ENCODE measurements at regions not wholly inside any gene's neighbourhood (a gene's known extent, or its start where the extent isn't known, plus 50 kb on each side); places are given as distances from the start of the nearest gene placed in this dataset.
"Not testable (repeated sequence)": the region's sequence is repeated elsewhere in the genome, so short reads cannot be mapped to it uniquely, and the experiment has no call there.

DNA sequence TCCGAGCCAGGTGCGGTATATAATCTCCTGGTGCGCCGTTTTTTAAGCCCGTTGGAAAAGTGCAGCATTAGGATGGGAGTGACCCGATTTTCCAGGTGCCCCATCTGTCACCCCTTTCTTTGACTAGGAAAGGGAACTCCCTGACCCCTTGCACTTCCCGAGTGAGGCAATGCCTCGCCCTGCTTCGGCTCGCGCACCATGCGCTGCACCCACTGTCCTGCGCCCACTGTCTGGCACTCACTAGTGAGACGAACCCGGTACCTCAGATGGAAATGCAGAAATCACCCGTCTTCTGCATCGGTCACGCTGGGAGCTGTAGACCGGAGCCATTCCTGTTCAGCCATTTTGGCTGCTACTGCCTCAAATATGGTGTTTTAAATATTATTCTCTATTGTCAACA is 198.0 kb downstream of the MEIS1 start:
- not testable (repeated sequence) for DNase-seq

DNA sequence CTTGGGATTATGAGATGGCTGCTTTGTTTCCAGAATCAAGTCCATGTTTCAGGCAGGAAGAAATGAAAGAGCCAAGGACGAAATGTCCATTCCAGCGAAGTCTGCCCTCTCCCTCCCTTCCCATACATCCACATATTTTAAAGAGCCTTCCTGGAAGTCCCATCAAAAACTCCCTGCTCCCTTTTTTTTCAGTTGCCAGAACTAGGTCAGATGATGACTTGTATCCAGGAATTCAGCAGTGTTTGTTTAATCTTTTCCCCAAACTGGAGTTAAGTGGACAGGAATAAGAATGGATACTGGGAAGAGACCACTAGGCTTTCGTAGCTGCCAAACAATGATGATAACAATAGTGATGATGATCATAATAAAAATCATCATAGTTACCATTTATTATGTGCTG is 198.7 kb downstream of the MEIS1 start:
- no peak for DNase-seq

DNA sequence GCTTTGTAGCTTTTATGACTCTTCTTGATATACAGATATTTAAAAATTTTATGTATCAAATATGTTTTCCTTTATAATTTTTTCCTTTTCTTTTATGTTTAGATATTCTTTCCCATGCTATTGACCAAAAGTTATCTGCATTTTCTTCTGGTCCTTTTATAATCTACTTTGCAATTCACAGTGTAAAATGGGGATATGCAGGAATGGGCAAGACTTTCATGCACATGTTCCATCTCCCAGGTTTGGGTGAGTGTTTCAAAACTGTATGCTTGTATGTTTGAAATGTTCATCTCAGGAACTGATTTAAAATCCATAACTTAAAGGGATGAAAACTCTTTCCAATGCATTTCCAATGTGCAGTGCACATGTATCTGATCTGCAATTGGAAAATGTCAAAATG is 199.9 kb downstream of the MEIS1 start:
- no peak for DNase-seq

DNA sequence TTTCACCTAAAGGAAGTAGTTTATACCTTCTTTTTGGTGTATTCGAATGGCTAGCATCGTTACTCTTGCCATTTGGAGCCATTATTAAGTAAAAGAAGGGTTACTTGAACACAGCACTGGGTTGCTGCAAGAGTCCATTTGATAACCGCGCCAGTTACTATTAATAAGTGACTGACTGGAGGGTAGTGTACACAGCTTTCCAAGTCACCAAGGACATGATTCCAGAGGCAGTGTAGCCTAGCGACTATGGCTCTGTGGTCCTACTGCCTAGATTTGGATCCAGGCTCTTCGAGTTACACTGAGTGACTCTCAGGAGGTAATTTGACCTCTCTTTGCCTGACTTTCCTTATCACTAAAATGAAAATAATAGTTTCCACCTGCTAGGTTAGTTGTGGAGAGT is 206.8 kb downstream of the MEIS1 start:
- DNase-seq: no peak

DNA sequence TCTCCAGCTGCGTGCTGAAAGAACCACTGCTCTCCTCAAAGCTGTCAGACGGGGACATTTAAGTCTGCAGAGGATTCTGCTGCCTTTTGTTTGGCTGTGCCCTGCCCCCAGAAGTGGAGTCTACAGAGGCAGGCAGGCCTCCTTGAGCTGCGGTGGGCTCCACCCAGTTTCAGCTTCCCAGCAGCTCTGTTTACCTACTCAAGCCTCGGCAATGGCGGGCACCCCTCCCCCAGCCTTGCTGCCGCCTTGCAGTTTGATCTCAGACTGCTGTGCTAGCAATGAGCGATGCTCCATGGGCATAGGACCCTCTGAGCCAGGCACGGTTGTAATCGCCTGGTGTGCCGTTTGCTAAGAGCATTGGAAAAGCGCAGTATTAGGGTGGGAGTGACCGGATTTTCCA is 213.2 kb downstream of the MEIS1 start:
- not testable (repeated sequence) for DNase-seq

DNA sequence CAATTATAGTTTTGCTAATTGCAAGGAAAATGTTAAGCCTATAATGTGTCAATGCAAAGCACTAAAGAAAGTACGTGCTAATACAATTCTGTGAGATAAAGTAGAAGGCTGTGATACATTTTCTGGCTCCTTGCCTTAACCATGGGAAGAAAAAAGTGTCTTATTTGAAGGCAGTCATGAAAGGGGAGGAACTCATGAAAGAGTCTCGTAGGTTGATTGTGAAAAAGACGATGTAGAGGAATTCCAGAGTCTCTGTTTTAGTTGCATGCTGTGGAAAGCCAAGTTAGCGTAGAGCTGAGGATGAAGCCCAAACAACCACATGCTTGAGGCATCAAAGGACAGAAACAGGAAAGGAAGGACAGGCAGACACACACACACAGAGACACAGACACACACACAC is 214.1 kb downstream of the MEIS1 start:
- no peak for DNase-seq

DNA sequence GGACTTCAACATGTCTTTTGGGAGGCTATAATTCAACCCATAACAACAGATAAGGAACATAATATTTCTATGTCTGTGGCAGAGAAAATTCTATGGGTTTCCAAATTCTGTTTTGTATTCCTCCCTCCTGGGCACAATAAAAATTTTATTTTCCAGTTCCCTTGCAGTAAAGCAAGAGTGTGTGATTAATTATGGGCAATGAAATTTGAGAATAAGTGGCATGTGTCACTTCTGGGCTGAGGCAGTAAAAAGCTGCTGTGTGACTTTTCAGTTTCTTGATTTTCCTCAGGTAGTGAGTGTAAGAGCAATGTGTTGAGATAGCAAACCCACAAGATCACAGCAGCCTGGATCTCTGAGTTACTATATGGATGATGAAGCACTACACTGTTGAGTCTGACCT is 216.4 kb downstream of the MEIS1 start:
- DNase-seq: no peak

DNA sequence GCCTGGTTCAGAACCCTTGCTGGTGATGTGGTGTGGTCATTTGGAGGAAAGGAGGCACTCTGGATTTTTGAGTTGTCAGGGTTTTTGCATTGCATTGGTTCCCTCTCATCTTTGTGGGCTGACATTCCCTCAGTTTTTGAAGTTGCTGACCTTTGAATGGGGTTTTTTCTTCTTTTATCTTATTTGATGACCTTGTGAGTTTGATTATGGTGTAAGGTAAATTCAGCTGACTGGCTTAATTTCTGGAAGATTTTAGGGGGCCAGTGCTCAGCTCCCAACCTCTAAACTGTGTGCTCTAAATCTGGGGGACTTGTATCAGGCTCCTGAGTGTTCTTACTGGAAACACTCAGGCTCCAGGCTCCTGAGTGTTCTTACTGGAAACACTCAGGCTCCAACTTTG is 225.9 kb downstream of the MEIS1 start:
- DNase-seq: no peak

DNA sequence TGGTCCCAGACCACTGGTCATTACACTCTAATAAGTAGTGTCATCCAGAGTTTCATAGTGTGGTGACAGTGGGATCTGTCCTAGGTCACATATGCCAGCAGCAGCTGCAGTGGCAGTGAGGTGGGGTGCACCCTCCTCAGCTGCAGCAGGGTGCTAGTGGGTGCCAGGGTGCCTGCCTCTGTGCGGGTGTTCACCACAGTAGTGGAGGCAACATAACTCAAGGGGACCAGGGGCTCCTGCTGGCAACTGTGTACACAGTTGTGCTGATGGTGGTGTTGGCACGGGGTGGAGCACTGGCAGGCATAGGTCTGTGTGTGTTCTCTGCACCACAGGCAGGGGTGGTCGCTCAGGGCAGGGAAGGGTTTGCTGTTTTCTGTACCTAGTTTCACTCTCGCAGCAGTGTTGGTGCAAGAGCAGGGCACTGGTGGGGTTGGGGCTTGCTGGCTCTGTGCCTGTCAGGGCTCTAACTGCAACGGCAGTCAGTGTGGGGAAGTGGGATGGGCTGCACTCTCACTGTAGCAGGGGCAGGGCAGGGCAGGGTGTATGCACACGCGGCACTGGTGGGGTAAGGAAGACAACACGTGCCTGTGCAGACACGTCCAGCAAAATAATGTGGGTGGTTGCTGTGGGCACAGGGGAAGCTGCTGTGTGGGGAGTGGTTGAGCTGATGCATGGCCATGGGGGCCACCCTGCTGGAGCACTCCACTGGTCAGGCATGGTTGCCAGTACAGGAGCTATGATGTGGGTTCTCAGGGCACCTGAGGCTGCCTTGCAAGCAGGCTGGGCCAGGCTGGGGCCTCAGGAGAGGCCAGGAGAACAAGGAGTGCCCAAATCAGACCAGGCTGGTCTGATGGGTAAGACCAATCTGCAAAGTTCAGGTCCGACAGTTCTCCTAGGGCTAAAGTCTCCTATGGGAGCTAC is 226.6 kb downstream of the MEIS1 start:
- no peak for DNase-seq

DNA sequence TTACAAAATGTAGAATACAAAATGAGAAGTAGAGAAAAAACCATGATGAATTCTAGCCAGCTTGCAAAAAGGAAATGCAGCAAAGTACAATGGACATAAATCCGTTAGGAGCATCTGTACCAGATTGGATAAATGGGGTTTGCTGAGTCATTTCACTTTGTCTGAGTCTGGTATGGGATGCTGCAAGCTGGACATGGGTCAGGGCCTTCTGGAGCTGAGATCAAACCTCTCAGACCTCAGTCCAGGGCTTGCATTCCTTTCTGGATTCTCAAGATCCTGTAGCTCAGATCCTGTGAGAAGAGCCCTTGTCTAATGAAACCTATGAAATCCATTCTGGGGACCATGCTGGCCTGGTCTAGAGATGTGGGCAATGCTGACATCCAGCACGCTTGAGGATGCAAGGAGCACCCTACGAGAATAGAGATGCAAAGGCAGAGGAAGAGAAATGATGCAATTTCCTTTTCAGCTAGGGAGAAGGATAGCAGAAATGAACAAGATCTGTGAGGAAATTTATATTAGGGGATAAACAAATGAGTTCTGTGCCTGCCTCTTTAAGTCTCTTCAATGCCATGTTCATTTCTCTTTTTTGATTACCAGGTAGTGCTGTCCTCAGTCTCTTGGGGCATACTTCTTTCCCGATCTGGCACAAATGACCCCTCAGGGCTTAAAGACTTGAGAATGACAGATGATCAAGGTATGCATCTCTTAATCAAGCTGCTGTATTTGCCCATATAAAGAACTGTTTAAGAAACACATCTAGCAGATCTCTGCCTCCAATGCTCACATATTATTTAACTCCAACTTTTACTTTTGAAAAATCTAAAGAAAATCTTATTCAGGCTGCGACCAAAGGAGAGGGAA is 230.4 kb downstream of the MEIS1 start:
- no peak for DNase-seq

DNA sequence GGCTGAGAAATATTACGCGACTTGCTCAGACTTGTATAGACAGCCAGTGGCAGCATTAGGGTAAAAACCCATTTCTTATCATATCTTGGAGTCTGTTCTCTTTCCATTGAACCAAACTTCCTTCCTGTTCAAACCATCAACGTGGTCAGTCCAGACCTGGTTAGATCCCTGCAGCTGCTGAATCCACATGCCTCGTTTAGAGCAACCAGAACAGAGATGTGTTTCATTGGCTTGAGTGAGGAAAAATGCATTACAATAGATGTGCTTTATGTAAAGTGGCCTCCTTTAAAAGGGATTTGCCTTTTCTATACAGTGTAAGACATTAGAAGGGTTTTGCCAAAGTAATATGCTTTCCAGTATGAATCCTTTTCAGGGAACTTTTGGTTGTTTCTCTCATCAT is 232.4 kb downstream of the MEIS1 start:
- no peak for DNase-seq

DNA sequence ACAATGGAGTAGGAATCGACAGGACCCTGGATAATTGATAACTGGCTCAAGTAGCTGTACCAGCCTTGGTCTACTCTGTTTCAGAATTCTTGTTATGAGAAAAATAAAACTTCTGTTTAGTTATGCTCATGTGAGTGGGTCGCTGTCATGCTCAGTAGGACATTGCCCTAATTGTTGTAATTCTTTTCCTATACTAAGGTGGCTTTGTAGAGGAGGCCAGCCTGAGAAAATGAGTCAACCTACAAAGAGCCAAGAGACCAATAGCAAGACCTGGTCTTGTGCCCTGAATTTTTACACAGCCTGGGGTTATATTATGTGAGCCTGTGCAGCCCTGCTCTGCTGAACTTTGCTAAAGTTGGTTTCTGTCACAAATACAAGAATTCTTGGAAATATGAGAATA is 238.4 kb downstream of the MEIS1 start:
- DNase-seq: no peak

DNA sequence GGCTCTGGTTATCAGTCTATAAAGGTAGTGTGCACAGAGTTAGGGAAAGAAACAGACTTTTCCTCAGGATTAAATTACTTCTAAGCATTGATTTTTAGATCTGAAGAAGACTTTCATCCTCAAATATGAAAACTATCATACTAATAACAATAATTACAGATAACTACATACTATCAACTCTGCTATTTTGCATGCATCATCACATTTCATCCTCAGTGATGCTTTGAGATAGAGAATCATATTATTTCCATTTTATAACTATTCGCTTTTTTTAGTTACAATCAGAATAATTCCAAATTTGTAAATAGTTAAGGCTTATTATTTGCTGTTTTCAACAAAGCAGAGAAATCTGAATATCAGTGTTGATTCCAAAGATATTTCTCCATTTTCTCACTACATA is 239.2 kb downstream of the MEIS1 start:
- DNase-seq: no peak

DNA sequence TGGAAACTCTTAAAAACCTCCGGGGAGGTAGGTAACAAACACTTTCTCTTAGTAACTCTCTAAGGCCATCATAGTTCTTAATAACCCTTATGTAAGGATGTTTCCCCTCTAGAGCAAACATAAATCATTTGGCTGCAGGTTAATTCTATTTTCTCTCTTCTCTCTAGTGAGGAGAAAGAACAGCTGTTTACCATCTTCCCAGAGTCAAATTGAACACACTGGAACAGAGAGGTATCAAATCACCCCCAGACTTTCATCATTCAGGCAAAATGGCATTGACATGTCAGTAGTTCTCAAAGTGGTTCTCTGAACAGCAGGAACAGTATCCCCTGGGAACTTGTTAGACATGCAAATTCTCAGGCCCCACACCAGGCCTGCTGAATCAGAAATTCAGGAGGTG is 240.7 kb downstream of the MEIS1 start:
- no peak for DNase-seq

DNA sequence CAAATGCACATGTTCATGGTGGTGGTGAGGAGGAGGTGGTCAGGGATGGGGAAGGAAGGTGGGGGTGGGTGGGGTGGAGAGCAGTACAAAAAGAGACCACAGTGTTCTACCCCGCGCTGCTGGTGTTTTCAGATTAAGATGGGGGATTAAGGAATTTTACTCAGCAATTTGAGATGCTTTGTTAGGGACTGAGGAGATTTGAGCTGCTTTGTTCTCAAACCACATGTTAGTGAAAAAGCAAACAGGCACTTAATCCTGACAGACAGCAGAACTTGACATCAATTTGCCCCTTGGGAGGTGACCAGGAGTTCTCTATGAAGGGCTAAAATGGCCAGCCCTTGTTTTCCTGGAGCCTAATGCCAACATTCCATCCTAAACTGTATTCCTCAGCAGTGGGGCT is 244.5 kb downstream of the MEIS1 start:
- no peak for DNase-seq

DNA sequence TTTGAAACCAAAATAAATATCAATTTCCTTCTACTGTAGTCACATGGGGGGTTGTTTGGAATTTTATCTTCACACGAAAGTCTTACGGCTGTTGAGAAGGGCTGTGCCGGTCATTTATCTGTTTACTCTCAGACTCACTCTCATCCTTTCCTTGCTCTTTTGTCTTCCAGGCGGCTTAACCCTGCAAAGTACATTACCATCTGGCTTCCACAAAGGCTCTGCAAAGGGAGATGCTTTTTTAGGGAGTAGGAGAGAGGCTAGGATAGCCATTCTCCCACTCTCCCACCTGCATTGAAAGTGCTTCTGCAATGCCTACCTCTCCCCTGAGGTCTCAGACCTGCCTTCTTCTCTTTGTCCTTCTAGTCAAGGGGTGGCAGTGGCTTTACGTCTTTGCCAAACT is 247.6 kb downstream of the MEIS1 start:
- no peak for DNase-seq

DNA sequence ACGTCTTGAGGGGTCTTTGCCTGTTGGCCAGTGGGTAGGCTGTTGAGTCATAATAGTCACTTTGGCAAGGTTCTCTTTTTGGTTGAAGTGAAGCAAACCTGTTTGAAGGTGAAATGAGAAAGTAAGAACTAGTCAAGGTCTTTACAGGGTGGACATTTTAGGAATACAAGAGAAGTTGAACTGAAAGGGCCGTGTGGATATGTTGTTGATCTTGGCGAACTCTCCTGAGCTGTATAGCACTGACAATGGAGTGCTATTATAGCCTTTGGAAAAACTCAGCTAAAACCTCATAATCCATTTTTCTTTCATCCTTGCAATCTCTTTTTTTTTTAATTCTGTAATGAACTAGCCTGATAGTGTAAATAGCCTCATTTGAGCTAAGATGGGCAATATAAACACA is 248.1 kb downstream of the MEIS1 start:
- no peak for DNase-seq

DNA sequence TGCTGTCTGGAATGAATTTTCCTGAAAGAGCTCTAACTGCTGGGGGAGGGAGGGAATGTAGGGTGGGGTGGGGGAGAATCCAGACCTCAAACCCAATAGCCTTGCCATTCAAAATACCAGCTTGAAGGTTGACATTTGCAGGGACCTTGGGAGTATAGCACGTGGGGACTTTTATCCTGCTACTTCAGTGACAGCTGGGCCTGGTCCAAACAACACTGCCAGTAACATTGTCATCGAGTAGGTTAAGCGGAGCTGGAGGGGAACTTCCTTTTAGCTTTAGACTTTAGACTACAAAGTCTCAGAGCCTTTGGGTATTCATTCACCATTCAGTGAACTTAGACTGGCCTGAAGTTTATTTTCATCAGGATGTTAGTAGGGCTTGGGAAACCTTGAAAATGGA is 248.7 kb downstream of the MEIS1 start:
- DNase-seq: no peak

DNA sequence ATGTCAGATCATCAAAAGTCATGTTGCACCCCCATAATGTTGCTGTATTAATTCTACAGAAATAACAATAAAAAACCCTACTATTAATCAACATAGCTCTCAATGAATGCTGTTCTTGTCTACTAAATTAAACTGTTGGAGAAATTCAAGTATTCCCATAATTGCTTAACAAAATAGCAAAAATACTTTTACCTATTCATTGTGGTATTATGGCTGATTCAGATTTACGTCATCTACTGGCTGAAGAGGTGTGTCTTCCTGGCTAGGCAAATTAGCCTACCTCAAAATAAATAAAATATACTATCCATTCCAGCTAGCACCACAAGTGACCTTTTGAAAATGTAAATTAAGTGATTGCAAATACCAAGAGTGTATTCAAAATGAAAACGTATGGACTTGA is 249.4 kb downstream of the MEIS1 start:
- peak; percentile 70 for DNase-seq

DNA sequence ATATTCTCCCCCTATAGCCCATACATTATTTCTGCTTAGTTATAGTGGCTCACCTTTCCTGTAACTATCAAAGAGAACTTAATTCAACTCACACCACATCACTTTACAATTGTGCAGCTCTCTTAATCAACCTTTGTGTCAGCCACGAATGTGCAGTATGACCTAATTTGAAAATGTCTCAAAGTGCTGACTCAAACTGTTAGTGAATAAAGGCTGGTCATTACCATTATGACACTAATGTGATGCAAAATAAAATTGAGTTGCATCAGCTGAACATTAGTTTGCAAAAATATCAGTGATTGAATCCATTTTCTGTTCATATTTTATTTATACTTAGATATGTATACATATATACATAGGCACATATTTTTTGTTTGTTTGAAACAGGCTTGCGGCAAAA is 251.8 kb downstream of the MEIS1 start:
- DNase-seq: no peak

DNA sequence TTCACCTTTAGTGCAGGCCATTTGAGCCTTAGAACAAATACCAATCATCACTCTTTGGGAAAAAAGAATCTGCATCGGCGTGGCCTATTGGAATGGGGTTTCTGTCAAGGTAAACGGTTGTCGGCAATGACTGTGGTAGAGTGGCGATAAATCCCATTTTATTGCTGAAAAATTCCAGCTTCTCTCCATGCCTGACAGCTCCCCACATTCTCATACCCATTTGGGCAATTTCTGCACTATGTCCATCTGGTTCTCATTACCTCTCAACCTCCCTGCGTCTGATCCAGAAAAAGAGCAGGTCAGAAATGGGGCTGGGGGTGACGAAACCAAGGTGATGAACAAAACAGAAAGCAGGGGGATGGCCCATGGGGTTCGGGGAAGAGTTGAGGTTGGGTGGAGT is 254.0 kb downstream of the MEIS1 start:
- DNase-seq: no peak

DNA sequence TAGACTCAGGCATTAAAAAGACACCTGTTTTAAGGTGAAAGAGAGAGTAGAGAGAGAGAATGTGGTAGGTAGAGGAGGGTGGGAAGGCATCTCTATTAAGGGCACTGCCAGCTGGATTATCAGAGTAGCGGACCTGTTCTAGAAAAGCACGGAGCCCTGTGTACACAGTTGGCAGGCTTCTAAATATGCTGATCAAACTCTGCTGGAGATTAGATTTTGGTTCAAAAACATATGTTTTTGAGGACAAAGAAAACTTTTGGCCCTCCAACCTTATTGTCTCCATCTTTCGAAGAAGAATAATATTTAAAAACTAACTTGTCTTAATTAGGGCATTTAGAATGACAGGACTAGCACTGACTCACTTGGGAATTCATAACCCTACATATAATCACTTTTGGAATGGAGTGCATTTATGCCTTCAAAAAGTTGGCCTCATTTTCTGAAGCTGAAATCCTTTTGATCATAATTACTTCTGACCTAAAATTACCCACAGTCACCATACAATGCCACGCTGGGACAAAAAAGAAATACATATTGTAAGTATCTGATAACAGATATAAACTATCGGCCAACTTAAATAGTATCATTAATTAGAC is 254.6 kb downstream of the MEIS1 start:
- no peak for DNase-seq

DNA sequence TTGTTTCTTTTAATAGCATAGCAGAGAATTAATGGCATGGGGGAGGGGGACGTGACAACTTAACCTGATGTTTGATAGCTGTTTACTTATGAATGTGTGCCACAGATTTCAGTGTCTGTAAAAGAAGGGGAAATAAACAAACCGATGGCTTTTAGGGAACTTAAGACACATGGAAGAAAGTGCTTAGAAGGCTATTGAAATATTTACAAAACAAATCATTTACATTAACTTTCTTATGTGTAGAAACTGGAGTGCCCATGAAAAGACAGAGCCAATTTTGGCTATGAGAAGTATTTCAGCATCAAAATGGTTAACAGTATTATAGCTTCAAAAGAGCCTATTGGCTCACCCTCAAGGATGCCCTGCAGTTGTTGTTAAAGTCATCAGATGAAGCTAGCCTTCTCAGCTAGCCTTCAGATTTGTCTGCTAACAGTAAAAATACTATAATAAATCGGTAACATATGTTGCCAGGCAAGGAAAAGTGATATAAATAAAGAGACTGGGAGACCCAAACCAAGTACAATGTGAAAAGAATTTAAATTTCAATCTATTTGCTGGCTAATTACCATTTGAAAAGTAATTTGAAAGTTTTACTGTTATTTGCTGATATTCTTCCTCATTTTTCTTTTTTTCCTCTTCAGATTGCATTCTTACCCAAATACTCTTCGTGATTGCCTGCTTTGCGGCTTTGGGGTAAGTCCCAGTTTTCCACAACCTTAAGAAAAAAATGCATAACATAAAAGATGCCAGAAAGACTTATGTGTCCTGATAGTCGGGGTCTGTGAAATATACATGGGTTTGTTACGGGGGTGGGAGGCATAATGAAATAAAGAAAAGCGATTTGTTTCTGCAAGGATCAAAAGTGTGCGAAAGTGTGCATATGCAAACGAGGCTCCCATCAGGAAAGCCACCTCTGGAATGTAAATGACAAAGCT is 256.4 kb downstream of the MEIS1 start:
- peak; percentile 66 for DNase-seq
